HG02870 (cell line): ENCODE measurements at regions not wholly inside any gene's neighbourhood (a gene's known extent, or its start where the extent isn't known, plus 50 kb on each side); places are given as distances from the start of the nearest gene placed in this dataset.

Experiments used
- ATAC-seq: cut with Tn5 transposase; IDR thresholded peaks from one replicate; pipeline ENCODE4 v1.9.1; 2021; ENCODE audit warnings: mild to moderate bottlenecking, moderate library complexity; ENCODE audit not compliant: unreplicated experiment

GRCh38 chr1:23639460-23640095, 52.0 kb upstream of the RPL11 start:
- ATAC-seq = no peak

- ATAC-seq = no peak
Measured at GRCh38 chr1:23638786-23639241, 52.8 kb upstream of the RPL11 start.

DNA sequence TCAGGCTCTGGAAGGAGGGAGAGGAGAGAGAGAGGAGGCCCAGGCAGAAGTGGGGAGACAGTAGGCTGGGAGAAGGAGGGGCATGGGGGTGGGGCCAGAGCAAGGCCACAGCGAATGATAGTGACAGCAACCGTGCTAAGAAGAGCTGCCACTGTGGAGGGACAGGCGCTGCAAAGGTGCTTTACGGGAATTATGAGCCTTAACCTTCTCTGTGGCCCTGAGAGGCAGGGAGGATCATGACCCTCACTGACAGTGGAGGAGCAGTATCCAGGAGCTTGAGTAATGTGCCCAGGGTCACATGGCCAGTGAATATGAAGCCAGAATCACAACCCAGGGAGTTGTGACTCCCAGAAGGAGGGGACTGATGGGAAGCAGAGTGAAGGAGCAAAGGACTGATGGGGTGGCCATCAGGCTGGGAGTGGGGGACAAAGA, 53.4 kb upstream of the RPL11 start:
- ATAC-seq = no peak

- no peak for ATAC-seq
Measured at GRCh38 chr1:23636009-23636408, 55.6 kb upstream of the RPL11 start.

DNA sequence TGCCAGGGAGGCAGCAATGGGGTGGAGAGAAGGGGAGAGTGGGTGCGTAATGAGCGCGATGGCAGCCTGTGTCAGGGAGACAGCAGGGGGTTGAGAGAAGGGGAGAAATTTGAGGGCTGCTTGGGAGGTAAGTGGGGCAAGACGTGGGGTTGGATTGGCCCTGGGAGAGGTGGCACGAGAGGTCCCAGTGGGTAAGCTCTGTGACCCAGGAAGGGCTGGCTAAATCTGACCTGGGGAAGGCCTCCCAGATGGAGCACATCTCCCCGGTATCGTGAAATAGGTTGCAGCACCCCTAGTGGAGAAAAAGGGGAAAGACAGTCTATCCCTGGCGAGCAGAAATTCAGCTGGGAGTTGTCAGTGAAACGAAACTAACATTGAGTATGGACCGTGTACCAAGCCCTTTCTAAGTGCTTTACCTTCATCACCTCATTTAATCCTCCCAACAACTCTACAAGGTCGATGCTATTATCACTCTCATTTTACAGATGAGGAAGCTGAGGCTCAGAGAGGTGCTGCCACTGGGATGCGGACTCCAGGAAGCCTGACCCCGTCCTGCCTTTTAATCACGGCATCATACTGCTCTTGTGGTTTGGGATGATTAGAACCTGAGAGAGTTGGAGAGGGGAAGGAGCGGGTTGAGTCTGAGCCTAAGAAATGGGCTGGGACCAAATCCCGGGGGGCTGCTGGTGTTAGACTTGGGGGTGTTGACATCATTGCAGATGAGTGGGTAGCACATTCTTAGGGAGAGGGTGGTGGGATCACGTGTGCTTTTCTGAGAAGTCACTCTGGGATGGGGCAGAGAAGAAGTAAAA, 56.6 kb upstream of the RPL11 start:
- ATAC-seq = no peak

DNA sequence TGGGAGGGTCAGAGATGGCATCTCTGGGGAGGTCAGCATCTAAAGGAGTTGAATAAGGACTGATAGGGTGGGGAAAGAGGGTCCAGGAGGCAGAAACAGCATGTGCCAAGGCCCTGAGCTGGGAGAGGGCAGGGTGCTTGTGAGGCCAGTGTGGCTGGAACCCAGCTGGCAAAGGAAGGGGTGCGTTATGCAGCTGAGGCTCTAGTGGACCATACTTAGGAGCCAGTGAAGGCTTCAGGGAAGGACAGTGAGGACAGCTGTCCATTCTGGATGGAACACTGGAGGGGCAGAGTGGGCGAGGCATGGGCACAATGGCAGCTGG, 57.1 kb upstream of the RPL11 start:
- ATAC-seq = no peak

DNA sequence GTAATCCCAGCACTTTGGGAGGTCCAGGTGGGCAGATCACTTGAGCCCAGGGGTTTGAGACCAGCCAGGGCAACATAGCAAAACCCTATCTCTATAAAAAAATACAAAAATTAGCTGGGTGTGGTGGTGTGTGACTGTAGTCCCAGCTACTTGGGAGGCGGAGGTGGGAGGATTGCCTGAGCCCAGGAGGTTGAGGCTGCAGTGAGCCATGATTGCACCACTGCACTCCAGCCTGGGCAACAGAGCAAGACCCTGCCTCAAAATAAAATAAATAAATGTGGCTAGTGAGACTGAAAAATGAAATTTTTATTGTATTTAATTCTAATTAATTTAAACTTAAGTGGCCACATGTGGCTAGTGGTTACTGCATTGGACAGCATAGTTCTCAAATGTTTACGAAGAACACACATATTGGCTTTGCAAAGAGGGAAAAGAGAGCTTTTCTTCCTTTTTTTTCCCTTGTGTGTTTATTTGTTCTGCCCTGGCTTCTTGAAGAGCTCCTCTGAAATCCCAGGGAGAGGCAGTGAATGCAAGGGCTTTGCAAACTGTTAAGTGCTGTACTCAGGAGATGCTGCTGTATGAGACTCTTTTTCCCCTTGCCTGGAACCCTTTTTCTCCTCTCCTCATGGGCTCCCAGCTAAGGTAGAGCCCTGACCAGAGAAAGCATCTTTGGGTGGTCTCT, 59.0 kb upstream of the RPL11 start:
- no peak for ATAC-seq

DNA sequence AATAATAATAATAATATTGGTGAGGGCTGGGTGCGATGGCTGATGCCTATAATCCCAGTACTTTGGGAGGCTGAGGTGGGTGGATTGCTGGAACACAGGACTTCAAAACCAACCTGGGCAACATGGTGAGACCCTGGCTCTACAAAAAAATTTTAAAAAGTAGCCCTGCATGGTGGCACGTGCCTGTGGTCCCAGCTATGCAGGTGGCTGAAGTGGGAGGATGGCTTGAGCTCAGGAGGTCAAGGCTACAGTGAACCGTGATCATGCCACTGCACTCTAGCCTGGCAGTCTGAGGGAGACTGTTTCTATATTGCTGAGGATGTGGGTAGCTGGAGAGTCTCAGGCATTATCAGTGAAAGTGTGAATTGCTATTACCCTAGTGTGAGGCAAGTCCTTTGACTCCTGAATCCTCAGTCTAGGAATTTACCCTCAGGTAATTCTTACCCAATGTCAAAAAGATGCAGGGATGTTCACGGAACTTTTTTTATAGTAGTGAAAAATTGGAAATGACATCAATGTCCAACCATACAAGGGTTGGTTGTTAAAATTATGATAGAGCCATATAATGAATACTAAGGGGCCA, 61.8 kb upstream of the RPL11 start:
- no peak for ATAC-seq

DNA sequence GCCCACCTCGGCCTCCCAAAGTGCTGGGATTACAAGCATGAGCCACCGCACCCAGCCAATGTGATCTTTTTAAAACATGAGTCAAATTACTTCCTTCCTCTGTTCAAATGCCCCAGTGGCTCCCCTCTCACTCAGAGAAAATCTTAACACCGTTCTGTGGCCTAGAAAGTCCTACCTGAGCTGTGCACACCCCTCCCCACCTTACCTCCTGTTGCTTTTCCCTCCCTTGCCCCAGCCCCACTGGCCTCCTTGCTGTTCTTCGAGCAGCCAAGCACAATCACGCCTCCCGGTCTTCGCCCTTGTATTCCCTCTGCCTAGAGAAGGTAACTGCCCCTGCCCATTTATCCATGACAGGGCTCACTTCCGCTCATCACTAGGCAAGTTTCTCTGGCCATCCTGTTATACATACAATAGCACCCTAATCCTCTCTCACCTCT, 62.6 kb upstream of the RPL11 start:
- no peak for ATAC-seq

GRCh38 chr1:23627069-23627735, 64.4 kb upstream of the RPL11 start:
- ATAC-seq = no peak

- ATAC-seq = no peak
Measured at GRCh38 chr1:23625929-23626535, 65.6 kb upstream of the RPL11 start.

DNA sequence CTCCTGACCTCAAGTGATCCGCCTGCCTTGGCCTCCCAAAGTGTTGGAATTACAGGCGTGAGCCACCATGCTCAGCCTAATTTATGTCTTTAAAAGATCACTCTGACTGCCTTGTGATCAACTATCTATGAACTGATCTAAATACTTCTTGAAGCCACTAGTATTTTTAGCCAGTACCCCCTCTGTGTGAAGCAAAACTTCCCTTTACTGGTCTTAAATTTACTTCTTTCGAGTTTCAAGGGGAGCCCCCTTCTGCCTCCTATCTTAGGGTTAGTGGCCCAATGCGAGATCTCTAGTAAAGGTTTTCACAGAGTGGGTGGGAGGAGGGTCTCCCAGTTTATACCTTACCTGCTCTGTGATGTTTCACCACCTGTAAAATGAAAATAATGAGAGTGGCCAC, 66.1 kb upstream of the RPL11 start:
- ATAC-seq = no peak

DNA sequence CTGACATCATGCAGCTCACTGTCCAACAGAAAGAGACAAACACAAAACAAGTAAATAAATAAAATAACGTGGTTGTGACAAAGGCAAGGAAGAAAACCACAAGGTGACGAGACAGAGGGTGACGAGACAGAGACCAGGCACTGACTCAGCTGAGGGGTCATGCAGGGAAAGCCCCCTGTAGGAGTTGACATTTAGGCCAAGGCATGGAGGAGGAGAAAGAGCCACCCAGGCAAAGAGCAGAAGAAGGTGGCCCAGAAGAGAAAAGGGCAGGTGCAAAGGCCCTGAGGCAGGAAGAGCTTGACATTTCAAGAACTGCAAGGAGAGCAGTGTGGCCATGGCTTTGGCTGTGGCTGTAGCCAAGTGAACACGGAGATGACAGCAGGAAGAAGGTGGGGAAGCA, 65.1 kb upstream of the ID3 start:
- no peak for ATAC-seq

- ATAC-seq = no peak
Measured at GRCh38 chr1:23622284-23622683, 63.0 kb upstream of the ID3 start.

DNA sequence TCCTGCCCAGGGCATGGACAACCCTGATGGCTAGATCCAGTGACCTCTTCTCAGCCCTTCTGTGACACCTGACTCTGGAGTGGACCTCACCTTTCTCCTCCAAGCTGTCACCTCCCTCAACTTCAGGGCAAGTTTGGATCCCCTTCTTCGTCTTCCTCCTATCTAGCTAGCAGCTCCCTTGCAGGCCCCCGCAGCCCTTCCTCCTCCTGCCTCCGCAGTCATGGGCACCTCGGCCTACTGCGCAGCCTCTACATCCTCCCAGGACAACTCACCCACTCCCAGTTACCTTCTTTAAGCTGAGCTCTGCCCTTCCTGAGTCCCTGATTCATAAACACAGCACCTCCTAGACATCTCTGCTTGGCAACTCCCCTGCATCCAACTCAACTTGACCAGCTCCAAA, 61.3 kb upstream of the ID3 start:
- ATAC-seq = no peak

DNA sequence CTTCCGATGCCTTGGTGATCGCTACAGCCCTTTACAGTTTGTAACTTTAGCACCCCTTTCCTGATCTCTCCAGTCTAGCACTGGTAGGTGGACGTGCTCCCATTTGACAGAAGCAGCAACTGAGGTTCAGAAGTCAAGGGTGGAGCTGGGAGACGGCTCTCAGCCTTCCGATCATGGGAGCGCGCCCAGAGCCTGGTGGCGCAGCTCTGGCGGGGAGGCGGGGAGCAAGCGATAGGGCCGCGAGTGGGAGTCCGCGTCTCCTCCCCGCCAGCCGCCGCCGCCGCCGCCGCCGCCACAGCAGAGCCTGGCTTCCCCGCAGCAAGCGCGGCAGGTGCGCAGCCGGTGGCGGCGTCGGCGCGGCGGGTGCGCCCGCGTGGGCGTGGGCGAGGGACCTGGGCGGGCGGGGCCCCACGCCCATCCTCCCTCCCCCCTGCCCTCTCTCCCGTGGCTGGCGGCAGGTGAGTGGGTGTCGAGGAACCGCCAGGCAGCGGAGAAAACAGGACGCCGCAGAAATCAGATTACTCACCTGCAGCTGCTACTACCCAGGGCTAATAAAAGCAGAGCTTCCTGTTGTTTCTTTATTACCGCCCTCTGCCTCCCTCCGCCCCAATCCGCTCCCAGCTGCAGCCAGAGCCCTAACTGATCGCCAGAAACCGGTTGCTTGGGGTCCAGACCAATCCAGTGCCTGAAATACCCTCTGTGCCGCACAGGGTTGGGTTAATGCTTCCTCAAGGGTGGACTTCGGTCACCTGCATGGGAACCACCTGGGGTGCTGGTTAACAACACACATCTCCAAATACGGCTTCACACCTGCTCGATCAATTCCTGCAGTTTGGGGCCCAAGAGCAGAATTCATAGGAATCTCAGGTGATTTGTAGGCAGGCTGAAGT, 60.2 kb upstream of the ID3 start:
- ATAC-seq = peak; percentile 57

DNA sequence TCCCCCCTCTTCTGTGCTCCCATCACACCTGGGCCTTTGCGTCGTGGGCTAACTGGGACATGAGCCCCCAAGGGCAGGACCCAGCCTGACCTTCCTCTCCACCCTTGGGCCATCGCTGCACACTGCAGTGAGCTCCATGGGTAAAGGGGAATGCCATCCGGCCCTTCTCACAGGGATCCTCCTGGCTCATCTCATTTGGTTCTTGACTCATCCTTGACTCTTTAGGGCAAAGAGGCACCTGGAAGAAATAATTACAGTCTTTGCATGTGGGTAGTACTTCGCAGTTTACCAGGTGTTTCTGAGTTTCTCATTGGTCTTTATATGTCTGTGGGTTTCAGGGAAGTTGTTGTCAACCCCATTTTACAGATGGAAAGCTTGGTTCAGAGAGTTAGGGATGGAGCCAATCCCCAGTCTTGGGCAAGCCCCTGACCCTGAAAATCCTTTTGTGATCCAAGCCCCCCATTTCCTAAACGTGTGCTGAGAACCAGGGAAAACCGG, 59.3 kb upstream of the ID3 start:
- no peak for ATAC-seq

- no peak for ATAC-seq
Measured at GRCh38 chr1:23617084-23617521, 57.8 kb upstream of the ID3 start.

DNA sequence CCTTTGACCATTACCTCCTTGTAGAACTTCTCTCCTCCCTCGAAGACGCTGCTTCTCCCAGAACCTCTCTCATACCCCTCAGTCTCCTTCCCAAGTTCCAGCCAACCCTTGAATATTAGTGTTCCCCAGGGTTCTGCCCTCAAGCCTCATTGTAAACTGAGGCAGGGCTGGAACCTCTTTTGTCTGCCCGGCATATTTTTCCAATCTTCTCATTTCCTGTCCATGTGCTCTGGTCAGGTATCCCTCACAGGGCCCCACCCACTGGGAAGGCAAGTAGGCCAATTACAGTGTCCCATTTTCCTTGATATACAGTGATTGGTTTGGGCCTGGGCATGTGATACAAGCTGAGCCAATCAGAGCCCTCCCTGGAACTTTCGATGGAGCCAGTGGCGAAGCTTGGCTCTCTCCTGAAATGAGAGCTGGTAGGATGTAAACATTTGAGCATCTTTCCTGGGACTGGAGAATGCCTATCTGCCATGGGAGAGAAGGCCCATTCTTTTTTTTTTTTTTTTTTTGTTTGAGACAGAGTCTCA, 57.1 kb upstream of the ID3 start:
- no peak for ATAC-seq
